AG04449 (cell line): ENCODE measurements at regions not wholly inside any gene's neighbourhood (a gene's known extent, or its start where the extent isn't known, plus 50 kb on each side); places are given as distances from the start of the nearest gene placed in this dataset.

Source experiments
- CTCF ChIA-PET: fragments of 350-600 bp; formaldehyde crosslinking; extraction: SDS; loops from one replicate; lab custom pipeline; 2021; ENCODE audit warnings: antibody characterized with exemption; lab: Yijun Ruan, JAX
- POLR2A ChIA-PET: fragments of 400-600, 350-600 bp; formaldehyde crosslinking; extraction: SDS; loops from one replicate; lab custom pipeline; 2020; ENCODE audit warnings: antibody characterized with exemption, inconsistent platforms; lab: Yijun Ruan, JAX
- DNase-seq: peaks from one replicate; pipeline ENCODE4 v3.0.0-alpha.2; 2010; ENCODE audit warnings: low read depth, low spot score
- H3K4me3 ChIP-seq: 2 replicates; pipeline ENCODE4 v1.5.1; 2011; ENCODE audit warnings: low read depth, mild to moderate bottlenecking, control low read depth, low read length
- TF ChIP-seq, protein P1 (sequence below): IDR thresholded peaks from one replicate; pipeline ENCODE4 v1.5.1; 2011; ENCODE audit warnings: mild to moderate bottlenecking, moderate library complexity, low read length, control low read depth, inconsistent platforms; ENCODE audit not compliant: insufficient read depth; ENCODE audit errors: missing control alignments

DNA sequence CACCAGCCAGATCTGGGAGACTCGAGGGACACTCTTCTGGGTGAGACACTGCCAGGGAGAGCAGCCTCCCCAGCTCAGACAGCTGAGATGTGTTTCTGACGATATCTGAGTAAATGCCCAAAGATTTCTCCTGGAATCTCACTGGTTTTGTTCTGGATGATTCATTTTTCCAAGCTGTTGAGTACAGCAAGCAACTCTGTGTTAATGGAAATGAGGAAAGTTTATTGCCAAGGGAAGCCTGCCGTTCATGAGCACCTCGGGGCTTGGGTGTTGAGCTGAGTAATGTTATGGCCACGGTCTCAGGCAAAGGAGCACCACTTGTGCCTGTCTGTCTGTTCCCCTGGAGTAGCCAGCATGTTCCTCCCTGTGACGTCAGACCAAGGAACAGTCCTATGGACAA lies 1132.4 kb downstream of the BRD1 start:
- H3K4me3 ChIP-seq = no peak overlapping the region
- ChIA-PET POLR2A (no interaction called here), CTCF (no interaction called here)
- peak; percentile 29 for DNase-seq
- TF ChIP-seq, protein P1, sequence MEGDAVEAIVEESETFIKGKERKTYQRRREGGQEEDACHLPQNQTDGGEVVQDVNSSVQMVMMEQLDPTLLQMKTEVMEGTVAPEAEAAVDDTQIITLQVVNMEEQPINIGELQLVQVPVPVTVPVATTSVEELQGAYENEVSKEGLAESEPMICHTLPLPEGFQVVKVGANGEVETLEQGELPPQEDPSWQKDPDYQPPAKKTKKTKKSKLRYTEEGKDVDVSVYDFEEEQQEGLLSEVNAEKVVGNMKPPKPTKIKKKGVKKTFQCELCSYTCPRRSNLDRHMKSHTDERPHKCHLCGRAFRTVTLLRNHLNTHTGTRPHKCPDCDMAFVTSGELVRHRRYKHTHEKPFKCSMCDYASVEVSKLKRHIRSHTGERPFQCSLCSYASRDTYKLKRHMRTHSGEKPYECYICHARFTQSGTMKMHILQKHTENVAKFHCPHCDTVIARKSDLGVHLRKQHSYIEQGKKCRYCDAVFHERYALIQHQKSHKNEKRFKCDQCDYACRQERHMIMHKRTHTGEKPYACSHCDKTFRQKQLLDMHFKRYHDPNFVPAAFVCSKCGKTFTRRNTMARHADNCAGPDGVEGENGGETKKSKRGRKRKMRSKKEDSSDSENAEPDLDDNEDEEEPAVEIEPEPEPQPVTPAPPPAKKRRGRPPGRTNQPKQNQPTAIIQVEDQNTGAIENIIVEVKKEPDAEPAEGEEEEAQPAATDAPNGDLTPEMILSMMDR = no peak

DNA sequence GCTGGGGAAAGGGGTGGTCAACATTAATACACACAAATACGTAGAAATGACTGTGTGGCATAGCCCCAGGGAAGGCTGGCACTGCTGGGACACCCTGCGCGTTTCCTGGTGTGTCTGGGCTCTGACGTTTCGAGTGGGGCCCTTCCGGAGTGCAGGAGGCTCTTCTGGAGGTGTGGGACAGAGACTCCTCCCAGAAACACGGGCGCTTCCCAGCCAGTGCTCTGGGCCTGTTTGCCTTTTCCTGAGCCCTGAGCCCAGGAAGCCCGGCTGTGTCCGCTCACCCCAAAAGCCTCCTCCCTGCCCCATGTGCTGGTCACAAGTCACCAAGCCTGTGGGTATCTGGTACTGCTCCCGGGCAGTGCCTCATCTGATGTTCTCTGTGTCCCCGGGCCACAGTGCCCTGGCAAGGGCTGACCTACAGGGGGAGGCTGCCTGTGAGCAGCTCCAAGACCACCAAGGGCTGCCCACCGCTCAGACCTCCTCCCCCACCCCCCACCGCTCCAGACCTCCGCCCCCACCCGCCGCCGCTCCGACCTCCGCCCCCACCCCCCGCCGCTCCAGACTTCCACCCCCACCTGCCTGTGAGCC lies 1133.3 kb downstream of the BRD1 start:
- CTCF ChIA-PET = no interaction called here
- no peak overlapping the region for H3K4me3 ChIP-seq
- TF ChIP-seq, protein P1 = no peak
- no peak for DNase-seq
- POLR2A ChIA-PET = no interaction called here

DNA sequence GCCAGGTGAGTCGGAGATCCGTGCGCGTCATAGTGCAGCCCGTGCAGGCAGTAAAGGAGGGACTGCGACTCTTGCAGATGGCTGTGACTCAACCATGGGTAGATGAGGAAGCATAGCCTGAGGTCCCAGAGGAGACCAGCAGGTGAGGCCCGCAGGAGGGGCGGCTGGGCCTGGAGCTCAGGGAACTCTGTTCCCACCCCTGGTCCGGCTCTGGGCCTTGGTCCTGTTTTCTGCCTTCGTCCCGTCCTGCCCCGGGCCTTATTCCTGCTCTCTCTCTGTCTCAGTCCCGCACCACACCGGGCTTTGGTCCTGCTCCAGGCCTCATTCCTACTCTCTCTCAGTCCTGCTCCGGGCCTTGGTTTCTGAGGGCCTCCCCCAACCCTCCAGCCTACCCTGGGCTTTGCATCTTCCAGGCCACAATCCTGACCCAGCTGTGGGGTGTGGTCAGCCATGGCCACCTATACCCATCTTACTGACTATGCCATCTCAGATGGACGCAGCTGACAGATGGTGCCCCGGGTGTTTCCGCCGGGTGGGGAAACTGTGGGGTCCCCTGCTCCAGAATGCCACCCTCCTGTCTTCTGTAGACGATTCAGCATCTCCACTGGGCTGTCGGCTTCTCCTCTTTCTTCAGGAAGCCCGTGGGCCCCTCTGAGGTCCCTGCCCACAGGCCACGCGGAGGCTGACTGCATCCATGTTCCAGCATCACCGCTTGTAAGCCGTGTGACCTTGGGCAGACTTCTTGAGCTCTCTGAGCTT lies 1134.1 kb downstream of the BRD1 start:
- TF ChIP-seq, protein P1 = no peak
- POLR2A ChIA-PET = no interaction called here
- DNase-seq = no peak
- CTCF ChIA-PET = no interaction called here
- no peak overlapping the region for H3K4me3 ChIP-seq

DNA sequence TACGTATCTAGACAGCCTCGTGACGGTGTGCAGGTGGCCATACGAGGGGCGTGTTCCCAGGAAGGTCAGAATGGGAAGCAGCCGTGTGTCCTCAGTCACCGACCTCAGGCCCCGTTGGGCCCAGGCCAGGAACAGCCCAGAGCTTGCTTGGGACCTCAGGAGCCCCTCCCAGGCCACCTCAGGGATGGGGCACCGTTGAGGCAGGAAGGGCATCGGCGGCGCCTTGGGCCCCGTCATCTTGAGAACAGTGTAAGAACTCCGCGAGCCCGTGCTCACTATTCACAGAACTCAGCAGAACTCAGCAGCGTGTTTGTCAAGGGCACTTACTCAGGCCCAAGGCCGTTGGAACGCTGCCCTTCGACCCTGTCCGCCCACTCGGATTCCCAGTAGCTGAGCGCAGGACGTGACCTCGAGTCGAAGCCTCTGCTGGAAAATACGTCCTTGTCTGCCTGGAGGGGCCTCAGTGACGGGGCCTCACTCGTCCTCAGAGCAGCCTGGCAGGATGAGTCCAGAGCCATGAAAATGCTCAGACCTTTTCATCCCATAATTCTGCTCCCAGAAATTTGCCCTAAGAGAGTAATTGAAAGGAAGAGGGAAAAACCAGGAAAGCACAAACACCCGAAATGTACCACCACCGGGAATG lies 1134.8 kb downstream of the BRD1 start:
- no peak for DNase-seq
- ChIA-PET POLR2A (no interaction called here), CTCF (no interaction called here)
- no peak overlapping the region for H3K4me3 ChIP-seq
- TF ChIP-seq, protein P1 = no peak

DNA sequence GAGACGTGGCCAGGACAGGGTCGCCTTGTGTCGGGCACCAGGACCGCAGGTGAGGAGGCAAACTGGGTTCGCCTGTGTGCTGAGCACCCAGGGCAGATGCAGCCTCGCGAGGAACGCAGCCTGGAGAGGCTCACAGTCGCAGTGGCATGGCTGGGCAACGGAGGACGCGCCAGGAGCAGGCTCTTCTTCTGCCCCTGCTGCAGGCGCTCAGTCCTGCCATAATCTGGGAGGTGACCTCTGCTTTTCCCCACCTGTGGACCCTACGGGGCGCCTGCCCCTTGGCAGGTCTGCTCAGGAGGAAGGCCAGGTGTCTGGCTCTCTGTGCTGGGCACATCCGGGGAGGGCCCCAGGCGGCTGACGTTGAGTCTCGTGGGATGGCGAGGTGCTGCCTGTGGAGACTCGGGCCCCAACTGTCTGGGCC lies 1136.2 kb downstream of the BRD1 start:
- TF ChIP-seq, protein P1 = no peak
- POLR2A ChIA-PET = no interaction called here
- DNase-seq = no peak
- CTCF ChIA-PET = interaction anchor here (0.5 kb wide), 1 partner anchor 13 kb away, joined by 3 read pairs; no protein-coding TSS in a partner anchor
- H3K4me3 ChIP-seq = no peak overlapping the region
